ENCODE measurements at regions not wholly inside any gene's neighbourhood (a gene's known extent, or its start where the extent isn't known, plus 50 kb on each side); places are given as distances from the start of the nearest gene placed in this dataset.

GRCh38 chr2:76247006-76247405, 536.3 kb upstream of the GCFC2 start (continued):
- TF ChIP-seq, protein P1, sequence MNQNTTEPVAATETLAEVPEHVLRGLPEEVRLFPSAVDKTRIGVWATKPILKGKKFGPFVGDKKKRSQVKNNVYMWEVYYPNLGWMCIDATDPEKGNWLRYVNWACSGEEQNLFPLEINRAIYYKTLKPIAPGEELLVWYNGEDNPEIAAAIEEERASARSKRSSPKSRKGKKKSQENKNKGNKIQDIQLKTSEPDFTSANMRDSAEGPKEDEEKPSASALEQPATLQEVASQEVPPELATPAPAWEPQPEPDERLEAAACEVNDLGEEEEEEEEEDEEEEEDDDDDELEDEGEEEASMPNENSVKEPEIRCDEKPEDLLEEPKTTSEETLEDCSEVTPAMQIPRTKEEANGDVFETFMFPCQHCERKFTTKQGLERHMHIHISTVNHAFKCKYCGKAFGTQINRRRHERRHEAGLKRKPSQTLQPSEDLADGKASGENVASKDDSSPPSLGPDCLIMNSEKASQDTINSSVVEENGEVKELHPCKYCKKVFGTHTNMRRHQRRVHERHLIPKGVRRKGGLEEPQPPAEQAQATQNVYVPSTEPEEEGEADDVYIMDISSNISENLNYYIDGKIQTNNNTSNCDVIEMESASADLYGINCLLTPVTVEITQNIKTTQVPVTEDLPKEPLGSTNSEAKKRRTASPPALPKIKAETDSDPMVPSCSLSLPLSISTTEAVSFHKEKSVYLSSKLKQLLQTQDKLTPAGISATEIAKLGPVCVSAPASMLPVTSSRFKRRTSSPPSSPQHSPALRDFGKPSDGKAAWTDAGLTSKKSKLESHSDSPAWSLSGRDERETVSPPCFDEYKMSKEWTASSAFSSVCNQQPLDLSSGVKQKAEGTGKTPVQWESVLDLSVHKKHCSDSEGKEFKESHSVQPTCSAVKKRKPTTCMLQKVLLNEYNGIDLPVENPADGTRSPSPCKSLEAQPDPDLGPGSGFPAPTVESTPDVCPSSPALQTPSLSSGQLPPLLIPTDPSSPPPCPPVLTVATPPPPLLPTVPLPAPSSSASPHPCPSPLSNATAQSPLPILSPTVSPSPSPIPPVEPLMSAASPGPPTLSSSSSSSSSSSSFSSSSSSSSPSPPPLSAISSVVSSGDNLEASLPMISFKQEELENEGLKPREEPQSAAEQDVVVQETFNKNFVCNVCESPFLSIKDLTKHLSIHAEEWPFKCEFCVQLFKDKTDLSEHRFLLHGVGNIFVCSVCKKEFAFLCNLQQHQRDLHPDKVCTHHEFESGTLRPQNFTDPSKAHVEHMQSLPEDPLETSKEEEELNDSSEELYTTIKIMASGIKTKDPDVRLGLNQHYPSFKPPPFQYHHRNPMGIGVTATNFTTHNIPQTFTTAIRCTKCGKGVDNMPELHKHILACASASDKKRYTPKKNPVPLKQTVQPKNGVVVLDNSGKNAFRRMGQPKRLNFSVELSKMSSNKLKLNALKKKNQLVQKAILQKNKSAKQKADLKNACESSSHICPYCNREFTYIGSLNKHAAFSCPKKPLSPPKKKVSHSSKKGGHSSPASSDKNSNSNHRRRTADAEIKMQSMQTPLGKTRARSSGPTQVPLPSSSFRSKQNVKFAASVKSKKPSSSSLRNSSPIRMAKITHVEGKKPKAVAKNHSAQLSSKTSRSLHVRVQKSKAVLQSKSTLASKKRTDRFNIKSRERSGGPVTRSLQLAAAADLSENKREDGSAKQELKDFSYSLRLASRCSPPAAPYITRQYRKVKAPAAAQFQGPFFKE (tag by site-specific recombination; IDR thresholded peaks at IDR 0.05; ENCODE audit: borderline replicate concordance): no peak
- TF ChIP-seq ZNF629 (tag by site-specific recombination; IDR thresholded peaks at IDR 0.05) (no peak), ZNF292 (tag by site-specific recombination; IDR thresholded peaks at IDR 0.05; ENCODE audit: borderline replicate concordance, low read depth) (no peak), ZFP37 (tag by site-specific recombination; IDR thresholded peaks at IDR 0.05) (no peak)

GRCh38 chr2:76211991-76212985, 501.6 kb upstream of the GCFC2 start:
- no peaks in the 10 kb centered on the region for H3K4me1 ChIP-seq (ENCODE audit: control insufficient read depth, insufficient read depth, low read length)
- H3K9me3 ChIP-seq (ENCODE audit: control insufficient read depth, insufficient read depth, low read depth, low read length): no peaks in the 10 kb centered on the region
- TF ChIP-seq ZNF335 (tag by site-specific recombination; conservative IDR thresholded peaks at IDR 0.05) (no peak), ZSCAN30 (tag by site-specific recombination; IDR thresholded peaks at IDR 0.05) (no peak), ZNF664 (tag by site-specific recombination; IDR thresholded peaks at IDR 0.05) (no peak), ZNF2 (tag by site-specific recombination; IDR thresholded peaks at IDR 0.05) (no peak), BCL11A (tag by site-specific recombination; IDR thresholded peaks at IDR 0.05; ENCODE audit: low read depth) (no peak), ZNF223 (tag by site-specific recombination; IDR thresholded peaks at IDR 0.05) (no peak), ZBTB10 (tag by site-specific recombination; IDR thresholded peaks at IDR 0.05) (no peak), ZNF596 (tag by site-specific recombination; IDR thresholded peaks at IDR 0.05) (no peak), ZNF354C (tag by site-specific recombination; IDR thresholded peaks at IDR 0.05; ENCODE audit: borderline replicate concordance, low read depth) (no peak), ZNF48 (tag by site-specific recombination; IDR thresholded peaks at IDR 0.05) (no peak)
- TF ChIP-seq, protein P2, sequence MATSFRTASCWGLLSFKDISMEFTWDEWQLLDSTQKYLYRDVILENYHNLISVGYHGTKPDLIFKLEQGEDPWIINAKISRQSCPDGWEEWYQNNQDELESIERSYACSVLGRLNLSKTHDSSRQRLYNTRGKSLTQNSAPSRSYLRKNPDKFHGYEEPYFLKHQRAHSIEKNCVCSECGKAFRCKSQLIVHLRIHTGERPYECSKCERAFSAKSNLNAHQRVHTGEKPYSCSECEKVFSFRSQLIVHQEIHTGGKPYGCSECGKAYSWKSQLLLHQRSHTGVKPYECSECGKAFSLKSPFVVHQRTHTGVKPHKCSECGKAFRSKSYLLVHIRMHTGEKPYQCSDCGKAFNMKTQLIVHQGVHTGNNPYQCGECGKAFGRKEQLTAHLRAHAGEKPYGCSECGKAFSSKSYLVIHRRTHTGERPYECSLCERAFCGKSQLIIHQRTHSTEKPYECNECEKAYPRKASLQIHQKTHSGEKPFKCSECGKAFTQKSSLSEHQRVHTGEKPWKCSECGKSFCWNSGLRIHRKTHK (tag by site-specific recombination; IDR thresholded peaks at IDR 0.05): no peak
- CTCF ChIA-PET: interaction anchor here (1.3 kb wide), 1 partner anchor 8 kb away, joined by 8 read pairs; no protein-coding TSS in a partner anchor
- no peaks in the 10 kb centered on the region for H3K36me3 ChIP-seq (ENCODE audit: control insufficient read depth in 2 of 2, insufficient read depth in 1 of 2, low read length in 2 of 2)
- POLR2A ChIA-PET: no interaction called here
- no peak overlapping the region for H3K4me3 ChIP-seq (ENCODE audit: low read depth, low read length)
- no peak overlapping the region for H3K27ac ChIP-seq (ENCODE audit: extremely low read depth, low read depth, low read length)

All from HEK293 (cell line).